HCT116 (cell line): ENCODE measurements at regions not wholly inside any gene's neighbourhood (a gene's known extent, or its start where the extent isn't known, plus 50 kb on each side); places are given as distances from the start of the nearest gene placed in this dataset.

Source experiments
- ATAC-seq: fragments of 200-7000 bp; cut with Tn5 transposase; 2 replicates; pipeline ENCODE4 v1.9.1; 2020; ENCODE audit warnings: mild to moderate bottlenecking, moderate library complexity
- BruUV-seq: library from RNA; stranded (reverse); fragments of 400-500 nt; replicated peaks from 2 replicates; lab custom pipeline; 2021; lab: Mats Ljungman, UMichigan
- CTCF ChIA-PET: fragments of 300-600 bp; sonication (Branson Sonifier 250); formaldehyde crosslinking; loops from one replicate; lab custom pipeline; 2021; ENCODE audit warnings: antibody characterized with exemption; lab: Charles Lee
- POLR2A ChIA-PET: fragments of 300-600, 350-600 bp; sonication (Branson Sonifier 250); formaldehyde crosslinking; loops from one replicate; lab custom pipeline; 2021; ENCODE audit warnings: antibody characterized with exemption; lab: Charles Lee
- RAD21 ChIA-PET, 2 experiments: fragments of 300-600 bp; sonication (Branson Sonifier 250); formaldehyde crosslinking; loops; one replicate each; lab custom pipeline; 2023; ENCODE audit warnings: low total read pairs in 2 of 2; ENCODE audit not compliant: uncharacterized antibody in 2 of 2, unreplicated experiment in 2 of 2, low non-redundant PET in 1 of 2; lab: Charles Lee
- DNase-seq: peaks from one replicate; pipeline ENCODE4 v3.0.0-alpha.2; 2010; ENCODE audit warnings: low read depth, low spot score
- H2AFZ ChIP-seq: fragments of 200-600 bp; shearing (Covaris generic), sonication (generic); 2 replicates; pipeline ENCODE4 v1.6.1; 2017; ENCODE audit warnings: low read depth, mixed run types, mixed read lengths, antibody characterized with exemption, low read length; ENCODE audit not compliant: poor library complexity, severe bottlenecking
- H3K27ac ChIP-seq: 2 replicates; pipeline ENCODE4 v1.5.1; 2012; ENCODE audit warnings: low read depth, low read length
- H3K27me3 ChIP-seq: fragments of 200-600 bp; sonication (generic); 2 replicates; pipeline ENCODE4 v1.6.1; 2016; ENCODE audit warnings: mixed run types, low read length, mixed read lengths; ENCODE audit not compliant: insufficient read depth
- H3K36me3 ChIP-seq, 2 experiments: fragments of 200-500 bp in 1 of 2; fragments of 200-600 bp in 1 of 2; sonication (Bioruptor generic) in 1 of 2; sonication (generic) in 1 of 2; 2 replicates each; pipeline versions ENCODE4 v1.5.1 to v1.6.1; 2014 to 2016; ENCODE audit warnings: low read length in 2 of 2, inconsistent platforms in 1 of 2, mixed read lengths in 1 of 2, mixed run types in 1 of 2; ENCODE audit not compliant: insufficient read depth in 2 of 2, control insufficient read depth in 1 of 2
- H3K4me1 ChIP-seq, 2 experiments: fragments of 200-600 bp in 1 of 2; sonication (generic) in 1 of 2; 2 replicates each; pipeline versions ENCODE4 v1.5.1 to v1.6.1; 2012 to 2017; ENCODE audit warnings: low read length in 2 of 2, inconsistent platforms in 1 of 2, mild to moderate bottlenecking in 1 of 2, mixed read lengths in 1 of 2, mixed run types in 1 of 2, moderate library complexity in 1 of 2; ENCODE audit not compliant: insufficient read depth in 2 of 2, control insufficient read depth in 1 of 2
- H3K4me2 ChIP-seq: fragments of 200-600 bp; sonication (generic); 2 replicates; pipeline ENCODE4 v1.6.1; 2017; ENCODE audit warnings: mixed run types, low read length, mixed read lengths
- H3K4me3 ChIP-seq, 2 experiments: fragments of 200-600 bp in 1 of 2; sonication (generic) in 1 of 2; replicated peaks in 1 of 2; 2 replicates each; pipeline ENCODE4 v1.5.1; 2011 to 2016; ENCODE audit warnings: low read length in 2 of 2, control low read depth in 1 of 2, low read depth in 1 of 2, mild to moderate bottlenecking in 1 of 2, mixed read lengths in 1 of 2, mixed run types in 1 of 2
- H3K79me2 ChIP-seq: fragments of 200-600 bp; sonication (generic); 2 replicates; pipeline ENCODE4 v1.6.1; 2017; ENCODE audit warnings: mild to moderate bottlenecking, mixed run types, low read length, moderate library complexity, mixed read lengths; ENCODE audit not compliant: insufficient read depth
- H3K9ac ChIP-seq: fragments of 200-600 bp; sonication (generic); 2 replicates; pipeline ENCODE4 v1.6.1; 2016; ENCODE audit warnings: low read length, mixed read lengths
- H3K9me2 ChIP-seq: fragments of 200-600 bp; sonication (generic), shearing (Covaris generic); 2 replicates; pipeline ENCODE4 v1.6.1; 2017; ENCODE audit warnings: mixed run types, mild to moderate bottlenecking, moderate library complexity; ENCODE audit not compliant: insufficient read depth
- H3K9me3 ChIP-seq, 2 experiments: fragments of 200-500 bp in 1 of 2; fragments of 200-600 bp in 1 of 2; sonication (Bioruptor generic) in 1 of 2; sonication (generic) in 1 of 2; 2 replicates each; pipeline ENCODE4 v1.6.1; 2014 to 2017; ENCODE audit warnings: low read length in 2 of 2, mixed read lengths in 2 of 2, inconsistent platforms in 1 of 2, low read depth in 1 of 2, mild to moderate bottlenecking in 1 of 2, mixed run types in 1 of 2, moderate library complexity in 1 of 2; ENCODE audit not compliant: control insufficient read depth in 1 of 2, insufficient read depth in 1 of 2
- H4K20me1 ChIP-seq: fragments of 200-600 bp; sonication (generic), shearing (Covaris generic); 2 replicates; pipeline ENCODE4 v1.6.1; 2017; ENCODE audit warnings: mixed run types, mild to moderate bottlenecking, moderate library complexity; ENCODE audit not compliant: insufficient read depth
- ATF3 ChIP-seq: IDR thresholded peaks from 2 replicates; pipeline ENCODE4 v1.6.1; 2012
- CEBPB ChIP-seq: IDR thresholded peaks from 2 replicates; pipeline ENCODE4 v1.6.1; 2012; ENCODE audit warnings: low read depth
- EGR1 ChIP-seq: IDR thresholded peaks from 2 replicates; pipeline ENCODE4 v1.6.1; 2012; ENCODE audit warnings: low read depth
- ELF1 ChIP-seq: IDR thresholded peaks from 2 replicates; pipeline ENCODE4 v1.6.1; 2012; ENCODE audit warnings: low read depth, borderline replicate concordance
- EZH2phosphoT487 ChIP-seq: fragments of 200-600 bp; IDR thresholded peaks from 2 replicates; pipeline ENCODE4 v1.6.1; 2018; ENCODE audit warnings: antibody characterized with exemption, borderline replicate concordance
- FOSL1 ChIP-seq: IDR thresholded peaks from 2 replicates; pipeline ENCODE4 v1.6.1; 2012; ENCODE audit warnings: low read depth
- JUND ChIP-seq: IDR thresholded peaks from 2 replicates; pipeline ENCODE4 v1.6.1; 2012
- POLR2A ChIP-seq: IDR thresholded peaks from 2 replicates; pipeline ENCODE4 v1.7.0; 2011; ENCODE audit warnings: borderline replicate concordance; ENCODE audit not compliant: insufficient read depth, insufficient read length; ENCODE audit errors: extremely low read depth
- POLR2AphosphoS5 ChIP-seq: IDR thresholded peaks from 2 replicates; pipeline ENCODE4 v1.6.1; 2011; ENCODE audit warnings: mild to moderate bottlenecking, low read depth, low read length, moderate library complexity
- RAD21 ChIP-seq: IDR thresholded peaks from 2 replicates; pipeline ENCODE4 v1.6.1; 2012; ENCODE audit warnings: low read depth, mild to moderate bottlenecking
- SIN3A ChIP-seq: IDR thresholded peaks from 2 replicates; pipeline ENCODE4 v1.6.1; 2012; ENCODE audit warnings: low read depth
- SP1 ChIP-seq: IDR thresholded peaks from 2 replicates; pipeline ENCODE4 v1.6.1; 2012; ENCODE audit warnings: low read depth
- TCF7L2 ChIP-seq: IDR thresholded peaks from 2 replicates; pipeline ENCODE4 v1.7.0; 2011; ENCODE audit warnings: borderline replicate concordance, inconsistent platforms; ENCODE audit not compliant: insufficient read depth, insufficient read length; ENCODE audit errors: extremely low read depth
- YY1 ChIP-seq: IDR thresholded peaks from 2 replicates; pipeline ENCODE4 v1.6.1; 2011; ENCODE audit warnings: low read length, low read depth, moderate library complexity, mild to moderate bottlenecking; ENCODE audit not compliant: insufficient replicate concordance; ENCODE audit errors: extremely low read depth
- ZFX ChIP-seq: fragments of 450-650 bp; IDR thresholded peaks from 2 replicates; pipeline ENCODE4 v1.6.1; 2017
- ZNF274 ChIP-seq: fragments of 200-500 bp; sonication (Bioruptor generic); IDR thresholded peaks from 2 replicates; pipeline ENCODE4 v1.6.1; 2014; ENCODE audit warnings: mild to moderate bottlenecking, low read depth, low read length, inconsistent platforms
- intact Hi-C: fragments of 100-400 bp; cut with micrococcal nuclease; formaldehyde crosslinking; loops from 2 replicates; pipeline ENCODE4 v1.10.0; 2022
- TF ChIP-seq, protein P1 (sequence below): IDR thresholded peaks from 2 replicates; pipeline ENCODE4 v1.6.1; 2012; ENCODE audit warnings: low read depth

- H3K79me2 ChIP-seq, result no peaks in the 10 kb centered on the region
- no peak overlapping the region for H3K4me3 ChIP-seq
- DNase-seq (no peak), ATAC-seq (no peak)
- POLR2A ChIA-PET, result no interaction called here
- no peaks in the 10 kb centered on the region for H3K9me2 ChIP-seq
- intact Hi-C loops, result no loop called here
- no peak overlapping the region for H3K27ac ChIP-seq
- H3K4me1 ChIP-seq, result no peaks in the 10 kb centered on the region
- TF ChIP-seq POLR2AphosphoS5, result no peak
- H3K27me3 ChIP-seq, result no peaks in the 10 kb centered on the region
- no peak overlapping the region for H3K4me2 ChIP-seq
- CTCF ChIA-PET, result no interaction called here
- RAD21 ChIA-PET, result no interaction called here
- H2AFZ ChIP-seq, result no peak overlapping the region
- H3K9me3 ChIP-seq, result no peaks in the 10 kb centered on the region
- H3K36me3 ChIP-seq, result no peaks in the 10 kb centered on the region
- no TSS peak for BruUV-seq
- H4K20me1 ChIP-seq, result no peaks in the 10 kb centered on the region
- H3K9ac ChIP-seq, result no peak overlapping the region
Measured at GRCh38 chr4:120001850-120002249, 64.8 kb downstream of the MAD2L1 start.

DNA sequence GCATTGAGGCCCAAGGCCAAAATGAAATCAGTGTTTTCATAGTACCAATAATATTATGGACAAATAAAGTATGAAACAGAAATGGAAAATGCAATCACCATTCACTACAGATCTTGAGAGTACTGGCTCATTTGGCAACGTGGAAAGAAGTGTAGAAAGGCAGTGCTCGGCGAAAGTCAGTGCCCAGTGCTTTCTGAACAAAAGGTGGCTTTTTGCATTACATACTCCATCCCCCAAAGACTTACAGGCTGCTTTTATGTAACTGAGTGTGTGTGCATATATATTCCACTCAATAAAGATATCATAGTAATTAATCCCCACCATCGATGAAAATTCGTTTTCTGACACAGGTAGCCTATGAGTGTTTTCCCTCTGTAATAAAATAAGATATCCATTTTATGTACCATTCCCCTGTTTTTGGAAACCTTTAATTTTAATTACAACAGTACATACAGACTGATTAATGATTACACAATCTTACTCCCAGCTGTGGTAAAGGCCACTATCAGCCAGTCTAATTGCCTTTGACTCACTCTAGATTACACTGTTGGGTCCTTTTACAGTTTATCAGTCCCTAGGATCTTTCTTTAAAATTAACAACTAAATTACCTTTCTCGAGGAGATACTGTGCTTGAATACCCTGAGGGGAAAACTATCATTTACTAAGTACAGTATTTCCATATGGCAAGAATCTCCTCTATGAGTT, 65.9 kb downstream of the MAD2L1 start:
- Histone ChIP-seq H3K9me3 (no peaks in the 10 kb centered on the region), H3K4me1 (no peaks in the 10 kb centered on the region), H3K36me3 (no peaks in the 10 kb centered on the region), H3K79me2 (no peaks in the 10 kb centered on the region), H4K20me1 (no peaks in the 10 kb centered on the region), H3K27ac (no peak overlapping the region), H3K9ac (no peak overlapping the region), H3K4me2 (no peak overlapping the region), H3K27me3 (no peaks in the 10 kb centered on the region), H3K9me2 (no peaks in the 10 kb centered on the region), H3K4me3 (no peak overlapping the region), H2AFZ (no peak overlapping the region)
- no peak for DNase-seq
- POLR2A ChIA-PET, result no interaction called here
- ATAC-seq, result no peak
- no TSS peak for BruUV-seq
- RAD21 ChIA-PET, result no interaction called here
- TF ChIP-seq RAD21 (no peak), JUND (no peak), ZFX (no peak), CEBPB (no peak), FOSL1 (no peak), YY1 (no peak), ZNF274 (no peak), EZH2phosphoT487 (no peak), SIN3A (no peak), TCF7L2 (no peak), POLR2A (no peak), SP1 (no peak), POLR2AphosphoS5 (no peak), ELF1 (no peak), ATF3 (no peak), EGR1 (no peak)
- TF ChIP-seq, protein P1, sequence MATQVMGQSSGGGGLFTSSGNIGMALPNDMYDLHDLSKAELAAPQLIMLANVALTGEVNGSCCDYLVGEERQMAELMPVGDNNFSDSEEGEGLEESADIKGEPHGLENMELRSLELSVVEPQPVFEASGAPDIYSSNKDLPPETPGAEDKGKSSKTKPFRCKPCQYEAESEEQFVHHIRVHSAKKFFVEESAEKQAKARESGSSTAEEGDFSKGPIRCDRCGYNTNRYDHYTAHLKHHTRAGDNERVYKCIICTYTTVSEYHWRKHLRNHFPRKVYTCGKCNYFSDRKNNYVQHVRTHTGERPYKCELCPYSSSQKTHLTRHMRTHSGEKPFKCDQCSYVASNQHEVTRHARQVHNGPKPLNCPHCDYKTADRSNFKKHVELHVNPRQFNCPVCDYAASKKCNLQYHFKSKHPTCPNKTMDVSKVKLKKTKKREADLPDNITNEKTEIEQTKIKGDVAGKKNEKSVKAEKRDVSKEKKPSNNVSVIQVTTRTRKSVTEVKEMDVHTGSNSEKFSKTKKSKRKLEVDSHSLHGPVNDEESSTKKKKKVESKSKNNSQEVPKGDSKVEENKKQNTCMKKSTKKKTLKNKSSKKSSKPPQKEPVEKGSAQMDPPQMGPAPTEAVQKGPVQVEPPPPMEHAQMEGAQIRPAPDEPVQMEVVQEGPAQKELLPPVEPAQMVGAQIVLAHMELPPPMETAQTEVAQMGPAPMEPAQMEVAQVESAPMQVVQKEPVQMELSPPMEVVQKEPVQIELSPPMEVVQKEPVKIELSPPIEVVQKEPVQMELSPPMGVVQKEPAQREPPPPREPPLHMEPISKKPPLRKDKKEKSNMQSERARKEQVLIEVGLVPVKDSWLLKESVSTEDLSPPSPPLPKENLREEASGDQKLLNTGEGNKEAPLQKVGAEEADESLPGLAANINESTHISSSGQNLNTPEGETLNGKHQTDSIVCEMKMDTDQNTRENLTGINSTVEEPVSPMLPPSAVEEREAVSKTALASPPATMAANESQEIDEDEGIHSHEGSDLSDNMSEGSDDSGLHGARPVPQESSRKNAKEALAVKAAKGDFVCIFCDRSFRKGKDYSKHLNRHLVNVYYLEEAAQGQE, result no peak
- CTCF ChIA-PET, result no interaction called here
- intact Hi-C loops, result no loop called here
